Type B pancreatic cell (in vitro differentiated cells): ENCODE measurements at regions not wholly inside any gene's neighbourhood (a gene's known extent, or its start where the extent isn't known, plus 50 kb on each side); places are given as distances from the start of the nearest gene placed in this dataset.
"Not testable (repeated sequence)": the region's sequence is repeated elsewhere in the genome, so short reads cannot be mapped to it uniquely, and the experiment has no call there.

Experiments used
- DNase-seq: peaks from one replicate; pipeline ENCODE4 v3.0.0; 2021; ENCODE audit warnings: mixed read lengths; ENCODE audit not compliant: unreplicated experiment; ENCODE audit errors: extremely low spot score
- H3K27ac Mint-ChIP-seq: 2 replicates; pipeline ENCODE4 v1.8.0; 2021; ENCODE audit warnings: mild to moderate bottlenecking, mixed read lengths
- H3K27me3 Mint-ChIP-seq: 2 replicates; pipeline ENCODE4 v1.8.0; 2021; ENCODE audit warnings: mixed read lengths
- H3K36me3 Mint-ChIP-seq: 2 replicates; pipeline ENCODE4 v1.8.0; 2021; ENCODE audit warnings: mixed read lengths
- H3K4me1 Mint-ChIP-seq: one replicate; pipeline ENCODE4 v1.8.0; 2021; ENCODE audit warnings: mixed read lengths; ENCODE audit not compliant: unreplicated experiment
- H3K4me3 Mint-ChIP-seq: 2 replicates; pipeline ENCODE4 v1.8.0; 2021; ENCODE audit warnings: mild to moderate bottlenecking, mixed read lengths
- H3K9me3 Mint-ChIP-seq: 2 replicates; pipeline ENCODE4 v1.8.0; 2021; ENCODE audit warnings: mixed read lengths
- CTCF ChIP-seq: fragments of 200-600 bp; sonication (generic); conservative IDR thresholded peaks from 2 replicates; pipeline ENCODE4 v1.5.0; 2021; ENCODE audit warnings: antibody characterized with exemption, mild to moderate bottlenecking

- not testable (repeated sequence) for H3K27me3 Mint-ChIP-seq, H3K9me3 Mint-ChIP-seq, DNase-seq, H3K36me3 Mint-ChIP-seq
- Mint-ChIP-seq H3K4me3 (peak overlapping the region; percentile 92), H3K4me1 (peaks cover 12% of the 10 kb centered on the region), H3K27ac (peak overlapping the region; percentile 72)
These were observed 120.6 kb downstream of the PRR15 start for GRCh38 chr7:29684151-29684786.

GRCh38 chr7:29684787-29685650 is 121.3 kb upstream of the WIPF3 start:
- H3K4me3 Mint-ChIP-seq: peak overlapping the region; percentile 92
- H3K9me3 Mint-ChIP-seq: no peaks in the 10 kb centered on the region
- peaks cover 4% of the 10 kb centered on the region for H3K36me3 Mint-ChIP-seq
- H3K4me1 Mint-ChIP-seq: peaks cover 12% of the 10 kb centered on the region
- H3K27ac Mint-ChIP-seq: no peak overlapping the region
- peaks cover 4% of the 10 kb centered on the region for H3K27me3 Mint-ChIP-seq
- TF ChIP-seq CTCF: no peak
- peak; percentile 82 for DNase-seq

GRCh38 chr7:29685651-29686271 is 120.5 kb upstream of the WIPF3 start:
- H3K9me3 Mint-ChIP-seq, H3K27ac Mint-ChIP-seq, H3K4me1 Mint-ChIP-seq, H3K27me3 Mint-ChIP-seq, H3K36me3 Mint-ChIP-seq, DNase-seq: not testable (repeated sequence)
- H3K4me3 Mint-ChIP-seq: peak overlapping the region; percentile 77

GRCh38 chr7:29690510-29690909 is 115.8 kb upstream of the WIPF3 start:
- H3K27ac Mint-ChIP-seq, H3K4me1 Mint-ChIP-seq, H3K4me3 Mint-ChIP-seq, H3K36me3 Mint-ChIP-seq, H3K9me3 Mint-ChIP-seq, DNase-seq, H3K27me3 Mint-ChIP-seq: not testable (repeated sequence)

- not testable (repeated sequence) for H3K4me3 Mint-ChIP-seq, H3K9me3 Mint-ChIP-seq, H3K27me3 Mint-ChIP-seq, H3K36me3 Mint-ChIP-seq, H3K27ac Mint-ChIP-seq, DNase-seq, H3K4me1 Mint-ChIP-seq
These were observed 109.9 kb upstream of the WIPF3 start for GRCh38 chr7:29696402-29696801.

GRCh38 chr7:29699723-29700122 is 106.6 kb upstream of the WIPF3 start:
- H3K4me1 Mint-ChIP-seq, H3K36me3 Mint-ChIP-seq, H3K27ac Mint-ChIP-seq, DNase-seq, H3K4me3 Mint-ChIP-seq, H3K9me3 Mint-ChIP-seq, H3K27me3 Mint-ChIP-seq: not testable (repeated sequence)

GRCh38 chr7:29701540-29701939 is 104.8 kb upstream of the WIPF3 start:
- not testable (repeated sequence) for H3K27ac Mint-ChIP-seq, H3K36me3 Mint-ChIP-seq, DNase-seq, H3K4me1 Mint-ChIP-seq, H3K9me3 Mint-ChIP-seq, H3K4me3 Mint-ChIP-seq, H3K27me3 Mint-ChIP-seq

GRCh38 chr7:29703830-29704229 is 102.5 kb upstream of the WIPF3 start:
- DNase-seq, H3K27me3 Mint-ChIP-seq, H3K36me3 Mint-ChIP-seq, H3K9me3 Mint-ChIP-seq, H3K4me1 Mint-ChIP-seq, H3K4me3 Mint-ChIP-seq, H3K27ac Mint-ChIP-seq: not testable (repeated sequence)

- not testable (repeated sequence) for H3K4me1 Mint-ChIP-seq, H3K9me3 Mint-ChIP-seq, H3K27ac Mint-ChIP-seq, H3K27me3 Mint-ChIP-seq, DNase-seq, H3K36me3 Mint-ChIP-seq, H3K4me3 Mint-ChIP-seq
These were observed 97.3 kb upstream of the WIPF3 start for GRCh38 chr7:29709002-29709401.

GRCh38 chr7:29723127-29723526 is 83.2 kb upstream of the WIPF3 start:
- not testable (repeated sequence) for H3K27me3 Mint-ChIP-seq, H3K36me3 Mint-ChIP-seq, DNase-seq, H3K9me3 Mint-ChIP-seq, H3K4me1 Mint-ChIP-seq, H3K4me3 Mint-ChIP-seq
- H3K27ac Mint-ChIP-seq: peak overlapping the region; percentile 21
